Neuronal stem cell (in vitro differentiated cells): ENCODE measurements at regions not wholly inside any gene's neighbourhood (a gene's known extent, or its start where the extent isn't known, plus 50 kb on each side); places are given as distances from the start of the nearest gene placed in this dataset.
"Not testable (repeated sequence)": the region's sequence is repeated elsewhere in the genome, so short reads cannot be mapped to it uniquely, and the experiment has no call there.

ENCODE experiments used
- DNase-seq: peaks from one replicate; pipeline ENCODE4 v3.0.0-alpha.2; 2013; ENCODE audit warnings: low spot score
- H2AFZ ChIP-seq: one replicate; pipeline ENCODE4 v1.6.1; 2013; ENCODE audit warnings: mild to moderate bottlenecking, low read length, inconsistent platforms
- H2AK5ac ChIP-seq: 2 replicates; pipeline ENCODE4 v1.6.1; 2013; ENCODE audit warnings: low read depth, mild to moderate bottlenecking, inconsistent platforms, low read length, moderate library complexity, mixed read lengths
- H2BK120ac ChIP-seq: 2 replicates; pipeline ENCODE4 v1.6.1; 2013; ENCODE audit warnings: low read depth, mild to moderate bottlenecking, inconsistent platforms, low read length, moderate library complexity, mixed read lengths
- H2BK12ac ChIP-seq: one replicate; pipeline ENCODE4 v1.6.1; 2013; ENCODE audit warnings: low read length, inconsistent platforms
- H2BK15ac ChIP-seq: 2 replicates; pipeline ENCODE4 v1.6.1; 2013; ENCODE audit warnings: mild to moderate bottlenecking, low read length, inconsistent platforms, mixed read lengths
- H2BK5ac ChIP-seq: one replicate; pipeline ENCODE4 v1.6.1; 2013; ENCODE audit warnings: inconsistent platforms, mild to moderate bottlenecking, low read length, moderate library complexity
- H3K14ac ChIP-seq: one replicate; pipeline ENCODE4 v1.6.1; 2013; ENCODE audit warnings: low read length, inconsistent platforms
- H3K18ac ChIP-seq: 2 replicates; pipeline ENCODE4 v1.6.1; 2013; ENCODE audit warnings: low read length, inconsistent platforms
- H3K23ac ChIP-seq: 2 replicates; pipeline ENCODE4 v1.6.1; 2013; ENCODE audit warnings: low read depth, mild to moderate bottlenecking, mixed read lengths, low read length, inconsistent platforms; ENCODE audit not compliant: poor library complexity
- H3K27ac ChIP-seq: replicated peaks from 3 replicates; pipeline ENCODE4 v1.5.1; 2013; ENCODE audit warnings: low read length, inconsistent platforms
- H3K27me3 ChIP-seq, 3 experiments: 2 replicates each; pipeline ENCODE4 v1.6.1; 2013; ENCODE audit warnings: low read length in 3 of 3, mild to moderate bottlenecking in 2 of 3, inconsistent platforms in 1 of 3, low read depth in 1 of 3, mixed read lengths in 1 of 3, moderate library complexity in 1 of 3; ENCODE audit not compliant: control insufficient read depth in 3 of 3, insufficient read depth in 3 of 3
- H3K36me3 ChIP-seq, 2 donors: replicated peaks in 1 of 2; 2 replicates each; pipeline ENCODE4 v1.6.1; 2013; ENCODE audit warnings: low read length in 2 of 2; ENCODE audit not compliant: control insufficient read depth in 2 of 2, insufficient read depth in 2 of 2
- H3K4ac ChIP-seq: 2 replicates; pipeline ENCODE4 v1.6.1; 2013; ENCODE audit warnings: inconsistent platforms, mild to moderate bottlenecking, low read length, moderate library complexity
- H3K4me1 ChIP-seq, 2 donors: 1 replicate in 1 of 2; 2 replicates in 1 of 2; pipeline ENCODE4 v1.6.1; 2013; ENCODE audit warnings: low read length in 2 of 2, low read depth in 1 of 2; ENCODE audit not compliant: control insufficient read depth in 2 of 2, insufficient read depth in 1 of 2
- H3K4me2 ChIP-seq: one replicate; pipeline ENCODE4 v1.6.1; 2013; ENCODE audit warnings: mild to moderate bottlenecking, low read length, inconsistent platforms; ENCODE audit not compliant: insufficient read depth, poor library complexity, severe bottlenecking
- H3K4me3 ChIP-seq, 2 donors: 2 replicates each; pipeline ENCODE4 v1.5.1; 2013; ENCODE audit warnings: low read length in 2 of 2, mild to moderate bottlenecking in 2 of 2, inconsistent platforms in 1 of 2, moderate library complexity in 1 of 2
- H3K79me1 ChIP-seq: one replicate; pipeline ENCODE4 v1.6.1; 2013; ENCODE audit warnings: low read depth, mild to moderate bottlenecking, inconsistent platforms, low read length, moderate library complexity
- H3K9ac ChIP-seq: one replicate; pipeline ENCODE4 v1.6.1; 2013; ENCODE audit warnings: mild to moderate bottlenecking, low read depth, low read length, inconsistent platforms; ENCODE audit not compliant: poor library complexity
- H3K9me3 ChIP-seq, 2 donors: replicated peaks in 1 of 2; 2 replicates each; pipeline versions ENCODE3 to v1.6.1; 2013; ENCODE audit warnings: low read length in 2 of 2, mild to moderate bottlenecking in 2 of 2, inconsistent platforms in 1 of 2, low read depth in 1 of 2, mixed read lengths in 1 of 2, moderate library complexity in 1 of 2; ENCODE audit not compliant: control insufficient read depth in 2 of 2, insufficient read depth in 1 of 2
- H4K8ac ChIP-seq: one replicate; pipeline ENCODE4 v1.6.1; 2013; ENCODE audit warnings: low read depth, mild to moderate bottlenecking, inconsistent platforms, low read length, moderate library complexity
- H4K91ac ChIP-seq: one replicate; pipeline ENCODE4 v1.6.1; 2013; ENCODE audit warnings: low read length, low read depth, mild to moderate bottlenecking, inconsistent platforms; ENCODE audit not compliant: poor library complexity
- WGBS, 2 donors: extraction: QIAGEN DNeasy Blood & Tissue Kit; methylation state at CpG; one replicate each; pipeline ENCODE4 v1.1.7; 2013; ENCODE audit warnings: missing lambda C conversion rate in 2 of 2, mixed read lengths in 1 of 2; ENCODE audit not compliant: insufficient read length in 2 of 2, insufficient replicate concordance in 1 of 2; ENCODE audit errors: extremely low coverage in 2 of 2; 5-methylcytosine and 5-hydroxymethylcytosine counted together

GRCh38 chr6:131445356-131445755, 127.7 kb upstream of the ARG1 start:
- not testable (repeated sequence) for H3K27me3 ChIP-seq, H2BK5ac ChIP-seq, H2AFZ ChIP-seq, H4K8ac ChIP-seq, H2AK5ac ChIP-seq, H3K4ac ChIP-seq, H3K36me3 ChIP-seq, H3K9me3 ChIP-seq, H2BK15ac ChIP-seq, H3K4me2 ChIP-seq, H3K79me1 ChIP-seq, H3K27ac ChIP-seq, H2BK12ac ChIP-seq, H3K4me3 ChIP-seq, H4K91ac ChIP-seq, H3K23ac ChIP-seq, H3K14ac ChIP-seq, H2BK120ac ChIP-seq, H3K18ac ChIP-seq, H3K4me1 ChIP-seq, DNase-seq, H3K9ac ChIP-seq

- Histone ChIP-seq H3K18ac (no peak overlapping the region), H3K36me3 (no peaks in the 10 kb centered on the region), H3K79me1 (no peaks in the 10 kb centered on the region), H3K4me3 (no peak overlapping the region), H3K4me1 (peaks cover 0 to 4% of the 10 kb centered on the region in 2 donors), H3K4me2 (no peak overlapping the region), H3K27me3 (no peaks in the 10 kb centered on the region), H4K91ac (no peak overlapping the region), H2BK120ac (no peak overlapping the region), H3K9ac (no peak overlapping the region), H2BK15ac (no peak overlapping the region), H2BK5ac (no peak overlapping the region), H2BK12ac (no peak overlapping the region), H3K23ac (no peak overlapping the region), H3K14ac (no peak overlapping the region), H2AK5ac (no peak overlapping the region), H4K8ac (no peak overlapping the region), H2AFZ (no peak overlapping the region), H3K4ac (no peak overlapping the region), H3K9me3 (no peaks in the 10 kb centered on the region), H3K27ac (no peak overlapping the region)
- no CpG with 5 or more reads among the region's 4 CpGs for WGBS, 2 donors
- no peak for DNase-seq
These were observed 122.2 kb upstream of the ARG1 start for GRCh38 chr6:131450861-131451260.

- Histone ChIP-seq H2AFZ (peak overlapping the region; percentile 17), H2BK5ac (no peak overlapping the region), H4K91ac (no peak overlapping the region), H4K8ac (no peak overlapping the region), H3K4ac (no peak overlapping the region), H3K4me1 (peaks cover 0 to 4% of the 10 kb centered on the region in 2 donors), H2BK12ac (no peak overlapping the region), H2AK5ac (no peak overlapping the region), H3K23ac (no peak overlapping the region), H3K4me3 (no peak overlapping the region), H3K18ac (no peak overlapping the region), H3K9ac (no peak overlapping the region), H3K27ac (no peak overlapping the region), H2BK120ac (no peak overlapping the region), H3K4me2 (no peak overlapping the region), H2BK15ac (no peak overlapping the region), H3K36me3 (no peaks in the 10 kb centered on the region), H3K79me1 (no peaks in the 10 kb centered on the region), H3K27me3 (no peaks in the 10 kb centered on the region), H3K14ac (no peak overlapping the region), H3K9me3 (no peaks in the 10 kb centered on the region)
- WGBS, 2 donors: no CpG with 5 or more reads among the region's 4 CpGs
- no peak for DNase-seq
These were observed 121.5 kb upstream of the ARG1 start for GRCh38 chr6:131451321-131452144.

- H3K4me1 ChIP-seq: peaks cover 0 to 4% of the 10 kb centered on the region in 2 donors
- H3K27ac ChIP-seq: no peak overlapping the region
- no peak overlapping the region for H3K4ac ChIP-seq
- no peak overlapping the region for H2BK15ac ChIP-seq
- H3K79me1 ChIP-seq: no peaks in the 10 kb centered on the region
- DNase-seq: no peak
- H3K4me3 ChIP-seq: no peak overlapping the region
- H2AFZ ChIP-seq: no peak overlapping the region
- H3K36me3 ChIP-seq: no peaks in the 10 kb centered on the region
- no peak overlapping the region for H2BK5ac ChIP-seq
- no peak overlapping the region for H4K91ac ChIP-seq
- H4K8ac ChIP-seq: no peak overlapping the region
- H3K9me3 ChIP-seq: no peaks in the 10 kb centered on the region
- no peak overlapping the region for H3K18ac ChIP-seq
- H3K4me2 ChIP-seq: no peak overlapping the region
- no peak overlapping the region for H3K23ac ChIP-seq
- no peaks in the 10 kb centered on the region for H3K27me3 ChIP-seq
- no peak overlapping the region for H2BK120ac ChIP-seq
- no peak overlapping the region for H2AK5ac ChIP-seq
- WGBS, 2 donors: no CpG with 5 or more reads among the region's 2 CpGs
- no peak overlapping the region for H3K9ac ChIP-seq
- H2BK12ac ChIP-seq: no peak overlapping the region
- H3K14ac ChIP-seq: no peak overlapping the region
These were observed 119.2 kb upstream of the ARG1 start for GRCh38 chr6:131453803-131454202.
